Lower lobe of right lung (tissue), 2 donors: ENCODE measurements at regions not wholly inside any gene's neighbourhood (a gene's known extent, or its start where the extent isn't known, plus 50 kb on each side); places are given as distances from the start of the nearest gene placed in this dataset.

ENCODE experiments used
- ATAC-seq, 2 donors: fragments of 200-7000 bp; cut with Tn5 transposase; one replicate each; pipeline ENCODE4 v1.9.1; 2020 to 2022; ENCODE audit warnings: mild to moderate bottlenecking in 2 of 2, moderate library complexity in 2 of 2
- DNase-seq: peaks from one replicate; pipeline ENCODE4 v3.0.0-alpha.2; 2020
- H3K27ac ChIP-seq: fragments of 200-600 bp; one replicate; pipeline ENCODE4 v1.8.0; 2022
- H3K27me3 ChIP-seq: fragments of 200-600 bp; one replicate; pipeline ENCODE4 v1.8.0; 2022; ENCODE audit warnings: low read depth
- H3K36me3 ChIP-seq: fragments of 200-600 bp; one replicate; pipeline ENCODE4 v1.8.0; 2022; ENCODE audit warnings: mild to moderate bottlenecking
- H3K4me1 ChIP-seq: fragments of 200-600 bp; one replicate; pipeline ENCODE4 v1.8.0; 2022
- H3K4me3 ChIP-seq: fragments of 200-600 bp; one replicate; pipeline ENCODE4 v1.8.0; 2022; ENCODE audit warnings: mild to moderate bottlenecking
- H3K9me3 ChIP-seq: fragments of 200-600 bp; one replicate; pipeline ENCODE4 v1.8.0; 2022
- CTCF ChIP-seq: fragments of 200-600 bp; IDR thresholded peaks from one replicate; pipeline ENCODE4 v1.8.0; 2022; ENCODE audit warnings: antibody characterized with exemption, mild to moderate bottlenecking
- intact Hi-C: fragments of 100-400 bp; cut with DNase I; formaldehyde crosslinking; loops from one replicate; pipeline ENCODE4 v1.11.0; 2022
- donor health status: DM: no; HTN: yes; CAD: no; lungs with severe emphysema.

GRCh38 chr13:40504641-40505040, 161.8 kb downstream of the FOXO1 start:
- no peak for TF ChIP-seq CTCF
- no peak overlapping the region for H3K27ac ChIP-seq
- intact Hi-C loops: no loop called here
- H3K36me3 ChIP-seq: no peaks in the 10 kb centered on the region
- H3K9me3 ChIP-seq: no peaks in the 10 kb centered on the region
- no peaks in the 10 kb centered on the region for H3K27me3 ChIP-seq
- H3K4me1 ChIP-seq: peaks cover 5% of the 10 kb centered on the region
- no peak for DNase-seq
- no peak for ATAC-seq
- no peak overlapping the region for H3K4me3 ChIP-seq

- intact Hi-C loops: no loop called here
- no peaks in the 10 kb centered on the region for H3K27me3 ChIP-seq
- peaks cover 5% of the 10 kb centered on the region for H3K4me1 ChIP-seq
- DNase-seq (no peak), ATAC-seq (no peak)
- TF ChIP-seq CTCF: no peak
- no peak overlapping the region for H3K27ac ChIP-seq
- H3K36me3 ChIP-seq: no peaks in the 10 kb centered on the region
- no peak overlapping the region for H3K4me3 ChIP-seq
- H3K9me3 ChIP-seq: no peaks in the 10 kb centered on the region
These were observed 161.2 kb downstream of the FOXO1 start for GRCh38 chr13:40505196-40505595.
